HCEC 1CT (cell line): ENCODE measurements at regions not wholly inside any gene's neighbourhood (a gene's known extent, or its start where the extent isn't known, plus 50 kb on each side); places are given as distances from the start of the nearest gene placed in this dataset.
"Not testable (repeated sequence)": the region's sequence is repeated elsewhere in the genome, so short reads cannot be mapped to it uniquely, and the experiment has no call there.

ENCODE experiments used
- DNase-seq: peaks from one replicate; pipeline ENCODE4 v3.0.0-alpha.2; 2017

- no peak for DNase-seq
These were observed 554.0 kb downstream of the ARL4A start for GRCh38 chr7:13241416-13241815.

- peak; percentile 19 for DNase-seq
These were observed 570.2 kb downstream of the ARL4A start for GRCh38 chr7:13257661-13258060.

GRCh38 chr7:13258386-13258785 is 571.0 kb downstream of the ARL4A start:
- no peak for DNase-seq

GRCh38 chr7:13259930-13260329 is 572.5 kb downstream of the ARL4A start:
- DNase-seq, result no peak

- peak; percentile 39 for DNase-seq
These were observed 575.6 kb downstream of the ARL4A start for GRCh38 chr7:13262929-13263530.

- DNase-seq, result no peak
These were observed 577.8 kb downstream of the ARL4A start for GRCh38 chr7:13265271-13265670.

- not testable (repeated sequence) for DNase-seq
These were observed 586.8 kb downstream of the ARL4A start for GRCh38 chr7:13274205-13274604.

GRCh38 chr7:13276977-13277376 is 589.5 kb downstream of the ARL4A start:
- peak; percentile 4 for DNase-seq

GRCh38 chr7:13278020-13278419 is 590.6 kb downstream of the ARL4A start:
- DNase-seq, result no peak

GRCh38 chr7:13279854-13280435 is 592.5 kb downstream of the ARL4A start:
- DNase-seq, result peak; percentile 30

- peak; percentile 48 for DNase-seq
These were observed 595.0 kb downstream of the ARL4A start for GRCh38 chr7:13282377-13282980.

- no peak for DNase-seq
These were observed 599.5 kb downstream of the ARL4A start for GRCh38 chr7:13286916-13287315.

GRCh38 chr7:13288516-13288915 is 601.1 kb downstream of the ARL4A start:
- DNase-seq, result peak; percentile 52

GRCh38 chr7:13290975-13291374 is 603.5 kb downstream of the ARL4A start:
- peak; percentile 38 for DNase-seq

GRCh38 chr7:13293264-13294002 is 606.0 kb downstream of the ARL4A start:
- no peak for DNase-seq

GRCh38 chr7:13307040-13307439 is 619.6 kb downstream of the ARL4A start:
- no peak for DNase-seq

GRCh38 chr7:13308423-13308822 is 621.0 kb downstream of the ARL4A start:
- DNase-seq, result no peak

GRCh38 chr7:13309535-13309934 is 622.1 kb downstream of the ARL4A start:
- DNase-seq, result no peak

- no peak for DNase-seq
These were observed 624.9 kb downstream of the ARL4A start for GRCh38 chr7:13312307-13312706.

- DNase-seq, result no peak
These were observed 632.9 kb downstream of the ARL4A start for GRCh38 chr7:13320333-13320732.

- no peak for DNase-seq
These were observed 633.9 kb downstream of the ARL4A start for GRCh38 chr7:13321316-13321715.

- DNase-seq, result no peak
These were observed 634.7 kb downstream of the ARL4A start for GRCh38 chr7:13322126-13322525.

- no peak for DNase-seq
These were observed 640.2 kb downstream of the ARL4A start for GRCh38 chr7:13327669-13328068.

- no peak for DNase-seq
These were observed 645.9 kb downstream of the ARL4A start for GRCh38 chr7:13333371-13333770.
